Pancreas (tissue), 10 donors: ENCODE measurements at regions not wholly inside any gene's neighbourhood (a gene's known extent, or its start where the extent isn't known, plus 50 kb on each side); places are given as distances from the start of the nearest gene placed in this dataset.
"Not testable (repeated sequence)": the region's sequence is repeated elsewhere in the genome, so short reads cannot be mapped to it uniquely, and the experiment has no call there.

Source experiments
- ATAC-seq, 4 donors: fragments of 200-7000 bp; cut with Tn5 transposase; one replicate each; pipeline versions ENCODE4 v1.8.0 to v1.9.1; 2020; ENCODE audit warnings: mild to moderate bottlenecking in 4 of 4, moderate library complexity in 4 of 4
- DNase-seq, 6 donors: peaks; one replicate each; pipeline ENCODE4 v3.0.0-alpha.2; 2020
- FAIRE-seq: peaks from 2 replicates; lab custom pipeline; 2012; peaks lifted over from hg19 to GRCh38; lab: Jason Lieb, UNC
- H3K27ac ChIP-seq, 4 donors: fragments of 200-600 bp; sonication (generic); 1 replicate in 3 of 4; 2 replicates in 1 of 4; pipeline versions ENCODE4 v1.5.0 to v1.8.0; 2020
- H3K27me3 ChIP-seq, 4 donors: fragments of 200-600 bp; one replicate each; pipeline ENCODE4 v1.8.0; 2021
- H3K36me3 ChIP-seq, 3 donors: fragments of 200-600 bp; sonication (generic) in 1 of 3; one replicate each; pipeline versions ENCODE4 v1.5.0 to v1.8.0; 2020 to 2021
- H3K4me1 ChIP-seq, 3 donors: fragments of 200-600 bp; one replicate each; pipeline ENCODE4 v1.8.0; 2021
- H3K4me3 ChIP-seq, 4 donors: fragments of 200-600 bp; sonication (generic) in 2 of 4; one replicate each; pipeline versions ENCODE4 v1.5.0 to v1.8.0; 2020 to 2021
- H3K9me3 ChIP-seq, 4 donors: fragments of 200-600 bp; one replicate each; pipeline ENCODE4 v1.8.0; 2021
- WGBS, 2 donors: extraction: QIAGEN DNeasy Blood & Tissue Kit; methylation state at CpG; one replicate each; pipeline ENCODE4 v1.1.7; 2013; 5-methylcytosine and 5-hydroxymethylcytosine counted together
- intact Hi-C, 3 donors: fragments of 100-400 bp; cut with DNase I; formaldehyde crosslinking; loops; one replicate each; pipeline versions ENCODE4 v1.11.1 to v1.14.2; 2022
- TF ChIP-seq, protein P1 (sequence below), 4 donors: fragments of 200-600 bp; sonication (generic) in 3 of 4; IDR thresholded peaks; one replicate each; pipeline versions ENCODE4 v1.5.0 to v1.8.0; 2021; ENCODE audit warnings: antibody characterized with exemption in 4 of 4
- donor health status: healthy with polysubstance abuse.
- donor health status: DM: no; HTN: no; CAD: no; lungs with moderate emphysema.
- donor health status: DM: no; HTN: no; CAD: no.
- donor health status: control.
- donor health status: control.
- donor health status: Bipolar disorder and iron deficiency.
- donor health status: DM: yes; HTN: yes; CAD: no.
- donor health status: DM: no; HTN: no; CAD: no.
- donor health status: DM: no; HTN: no; CAD: no.
- donor health status: DM: yes; HTN: yes; CAD: no.

DNA sequence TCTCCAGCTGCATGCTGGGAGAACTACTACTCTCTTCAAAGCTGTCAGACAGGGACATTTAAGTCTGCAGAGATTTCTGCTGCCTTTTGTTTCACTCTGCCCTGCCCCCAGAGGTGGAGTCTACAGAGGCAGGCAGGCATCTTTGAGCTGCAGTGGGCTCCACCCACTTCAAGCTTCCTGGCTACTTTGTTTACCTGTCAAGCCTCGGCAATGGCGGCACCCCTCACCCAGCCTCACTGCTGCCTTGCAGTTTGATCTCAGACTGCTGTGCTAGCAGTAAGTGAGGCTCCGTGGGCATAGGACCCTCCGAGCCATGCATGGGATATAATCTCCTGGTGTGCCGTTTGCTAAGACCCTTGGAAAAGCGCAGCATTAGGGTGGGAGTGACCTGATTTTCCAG, 61.7 kb downstream of the DMRTA1 start:
- 76 to 82% methylated on average over 6 of the region's 6 CpGs for WGBS, 2 donors
- peak in 2 of 6 donors; percentile 11 to 21 for DNase-seq
- H3K27ac ChIP-seq, FAIRE-seq, H3K4me3 ChIP-seq, H3K36me3 ChIP-seq, H3K4me1 ChIP-seq, H3K27me3 ChIP-seq, H3K9me3 ChIP-seq, intact Hi-C loops, ATAC-seq: not testable (repeated sequence)

DNA sequence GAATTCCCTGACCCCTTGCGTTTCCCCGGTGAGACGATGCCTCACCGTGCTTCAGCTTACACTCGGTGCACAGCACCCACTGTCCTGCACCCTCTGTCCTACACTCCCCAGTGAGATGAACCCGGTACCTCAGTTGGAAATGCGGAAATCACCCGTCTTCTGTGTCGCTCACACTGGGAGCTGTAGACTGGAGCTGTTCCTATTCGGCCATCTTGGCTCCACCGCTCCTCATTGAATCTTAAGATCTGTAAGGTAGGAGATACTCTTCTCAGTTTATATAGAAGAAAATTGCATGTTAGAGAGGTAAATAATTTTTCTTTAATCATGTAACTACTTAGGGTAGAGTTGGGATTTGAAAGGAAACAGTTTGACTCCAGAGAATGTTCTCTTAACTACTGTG, 62.2 kb downstream of the DMRTA1 start:
- TF ChIP-seq, protein P1, sequence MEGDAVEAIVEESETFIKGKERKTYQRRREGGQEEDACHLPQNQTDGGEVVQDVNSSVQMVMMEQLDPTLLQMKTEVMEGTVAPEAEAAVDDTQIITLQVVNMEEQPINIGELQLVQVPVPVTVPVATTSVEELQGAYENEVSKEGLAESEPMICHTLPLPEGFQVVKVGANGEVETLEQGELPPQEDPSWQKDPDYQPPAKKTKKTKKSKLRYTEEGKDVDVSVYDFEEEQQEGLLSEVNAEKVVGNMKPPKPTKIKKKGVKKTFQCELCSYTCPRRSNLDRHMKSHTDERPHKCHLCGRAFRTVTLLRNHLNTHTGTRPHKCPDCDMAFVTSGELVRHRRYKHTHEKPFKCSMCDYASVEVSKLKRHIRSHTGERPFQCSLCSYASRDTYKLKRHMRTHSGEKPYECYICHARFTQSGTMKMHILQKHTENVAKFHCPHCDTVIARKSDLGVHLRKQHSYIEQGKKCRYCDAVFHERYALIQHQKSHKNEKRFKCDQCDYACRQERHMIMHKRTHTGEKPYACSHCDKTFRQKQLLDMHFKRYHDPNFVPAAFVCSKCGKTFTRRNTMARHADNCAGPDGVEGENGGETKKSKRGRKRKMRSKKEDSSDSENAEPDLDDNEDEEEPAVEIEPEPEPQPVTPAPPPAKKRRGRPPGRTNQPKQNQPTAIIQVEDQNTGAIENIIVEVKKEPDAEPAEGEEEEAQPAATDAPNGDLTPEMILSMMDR (IDR thresholded peaks at IDR 0.05) = no peak
- ATAC-seq = no peak
- Histone ChIP-seq H3K36me3 (no peaks in the 10 kb centered on the region), H3K27ac (no peak overlapping the region), H3K4me3 (no peak overlapping the region), H3K27me3 (no peaks in the 10 kb centered on the region), H3K4me1 (no peaks in the 10 kb centered on the region), H3K9me3 (no peaks in the 10 kb centered on the region)
- DNase-seq = peak in 1 of 6 donors; percentile 18
- intact Hi-C loops = no loop called here
- no peak for FAIRE-seq
- WGBS, 2 donors = 79 to 88% methylated on average over 11 of the region's 11 CpGs

DNA sequence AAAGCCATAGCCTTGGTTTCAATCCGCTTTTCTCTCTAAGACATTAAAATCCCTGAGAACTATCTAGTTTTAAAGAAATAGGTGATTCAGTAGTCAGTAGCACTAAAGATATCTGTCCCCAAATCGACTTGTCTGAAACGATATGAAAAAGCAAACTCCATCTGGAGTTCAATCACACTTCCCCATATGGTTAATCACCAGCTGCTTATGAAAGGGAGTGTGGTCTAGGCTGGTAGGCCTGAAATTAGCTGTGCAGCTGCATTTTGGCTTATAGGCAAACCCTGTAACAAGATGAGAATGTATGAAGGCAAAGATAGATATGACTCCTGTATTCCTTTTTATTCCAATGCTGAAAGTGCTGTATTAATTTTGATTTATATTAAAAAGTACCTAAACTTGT, 65.9 kb downstream of the DMRTA1 start:
- Histone ChIP-seq H3K27me3 (no peaks in the 10 kb centered on the region), H3K27ac (no peak overlapping the region), H3K4me1 (no peaks in the 10 kb centered on the region), H3K4me3 (no peak overlapping the region), H3K9me3 (no peaks in the 10 kb centered on the region), H3K36me3 (no peaks in the 10 kb centered on the region)
- TF ChIP-seq, protein P1 (IDR thresholded peaks at IDR 0.05) = no peak
- DNase-seq (no peak), ATAC-seq (no peak), FAIRE-seq (no peak)
- WGBS, 2 donors = 62 to 73% methylated on average over 3 of the region's 3 CpGs
- intact Hi-C loops = no loop called here

DNA sequence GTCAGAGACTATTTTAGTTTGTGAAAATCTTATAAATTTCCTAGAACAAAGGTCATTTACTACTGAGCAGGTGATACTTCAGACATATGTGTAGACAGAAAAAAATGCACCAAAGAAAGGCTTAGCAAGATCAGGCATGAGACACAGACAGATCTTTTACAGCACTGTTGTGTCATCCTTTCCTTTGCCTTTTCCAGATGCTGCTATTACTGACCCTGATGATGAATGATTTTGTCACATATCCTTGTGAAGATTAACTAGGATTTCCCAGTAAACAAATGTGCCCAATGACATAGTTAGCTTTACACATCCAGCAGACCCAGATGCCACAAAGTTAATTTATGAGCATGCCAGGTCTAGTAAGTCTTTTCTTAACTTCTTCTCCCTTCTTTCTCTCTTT, 68.2 kb downstream of the DMRTA1 start:
- Histone ChIP-seq H3K4me3 (no peak overlapping the region), H3K4me1 (no peaks in the 10 kb centered on the region), H3K9me3 (no peaks in the 10 kb centered on the region), H3K27ac (no peak overlapping the region), H3K36me3 (no peaks in the 10 kb centered on the region), H3K27me3 (no peaks in the 10 kb centered on the region)
- ATAC-seq = no peak
- no peak for DNase-seq
- FAIRE-seq = no peak
- intact Hi-C loops = no loop called here
- TF ChIP-seq, protein P1 (IDR thresholded peaks at IDR 0.05) = no peak

DNA sequence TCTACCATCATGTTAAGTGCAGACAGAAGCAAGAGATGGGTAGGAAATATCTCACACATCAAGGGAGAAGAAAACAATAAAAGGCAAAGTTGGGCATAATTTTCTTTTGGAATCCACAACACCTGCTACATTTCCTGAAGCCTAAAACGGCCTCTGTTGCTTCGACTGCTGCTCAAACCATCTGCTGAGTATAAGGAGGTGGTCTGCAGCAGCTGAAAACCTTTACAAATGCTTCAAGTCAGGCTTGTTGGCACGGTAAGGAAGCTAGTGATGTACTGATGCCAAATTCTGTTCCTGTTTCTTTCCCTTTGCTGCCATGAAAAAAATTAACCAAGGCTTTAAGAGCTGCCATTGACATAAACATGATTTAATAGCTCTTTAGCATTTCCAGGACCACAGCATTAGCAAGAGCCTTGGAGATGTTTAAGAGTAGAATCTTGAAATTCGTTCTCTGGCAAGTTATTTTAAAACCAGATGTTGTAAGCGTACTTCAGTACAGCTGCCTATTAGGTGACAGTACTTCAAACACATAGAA, 75.6 kb downstream of the DMRTA1 start:
- no peak for DNase-seq
- no peaks in the 10 kb centered on the region for H3K27me3 ChIP-seq
- no peak for FAIRE-seq
- intact Hi-C loops = no loop called here
- ATAC-seq = no peak
- H3K4me3 ChIP-seq = no peak overlapping the region
- no peak overlapping the region for H3K27ac ChIP-seq
- no peaks in the 10 kb centered on the region for H3K9me3 ChIP-seq
- no peaks in the 10 kb centered on the region for H3K4me1 ChIP-seq
- TF ChIP-seq, protein P1 (IDR thresholded peaks at IDR 0.05) = no peak
- no peaks in the 10 kb centered on the region for H3K36me3 ChIP-seq
- 40 to 52% methylated on average over 5 of the region's 5 CpGs for WGBS, 2 donors
